Esophagus (tissue), 2 donors: ENCODE measurements at regions not wholly inside any gene's neighbourhood (a gene's known extent, or its start where the extent isn't known, plus 50 kb on each side); places are given as distances from the start of the nearest gene placed in this dataset.

Experiments
- H3K27ac ChIP-seq, 2 donors: one replicate each; pipeline ENCODE4 v1.5.1; 2013; ENCODE audit warnings: low read depth in 2 of 2, mild to moderate bottlenecking in 2 of 2, inconsistent platforms in 1 of 2, low read length in 1 of 2, moderate library complexity in 1 of 2
- H3K27me3 ChIP-seq, 2 donors: one replicate each; pipeline ENCODE4 v1.6.1; 2013; ENCODE audit warnings: low read length in 2 of 2, control low read depth in 1 of 2, mild to moderate bottlenecking in 1 of 2; ENCODE audit not compliant: insufficient read depth in 2 of 2, control insufficient read depth in 1 of 2
- H3K36me3 ChIP-seq, 2 donors: one replicate each; pipeline ENCODE4 v1.6.1; 2013; ENCODE audit warnings: low read length in 1 of 2; ENCODE audit not compliant: control insufficient read depth in 2 of 2, insufficient read depth in 2 of 2
- H3K4me1 ChIP-seq, 2 donors: one replicate each; pipeline ENCODE4 v1.6.1; 2013; ENCODE audit warnings: low read length in 1 of 2; ENCODE audit not compliant: control insufficient read depth in 2 of 2, insufficient read depth in 2 of 2
- H3K4me3 ChIP-seq, 2 donors: one replicate each; pipeline ENCODE4 v1.5.1; 2013; ENCODE audit warnings: low read length in 2 of 2, mild to moderate bottlenecking in 2 of 2, low read depth in 1 of 2, moderate library complexity in 1 of 2
- H3K9me3 ChIP-seq, 2 donors: one replicate each; pipeline ENCODE4 v1.6.1; 2013; ENCODE audit warnings: mild to moderate bottlenecking in 2 of 2, low read depth in 1 of 2, low read length in 1 of 2, moderate library complexity in 1 of 2; ENCODE audit not compliant: control insufficient read depth in 2 of 2, insufficient read depth in 1 of 2
- WGBS, 2 donors: extraction: QIAGEN DNeasy Blood & Tissue Kit; methylation state at CpG; one replicate each; pipeline ENCODE4 v1.1.7; 2013; 5-methylcytosine and 5-hydroxymethylcytosine counted together
- donor health status: healthy with polysubstance abuse.
- donor health status: Bipolar disorder and iron deficiency.

DNA sequence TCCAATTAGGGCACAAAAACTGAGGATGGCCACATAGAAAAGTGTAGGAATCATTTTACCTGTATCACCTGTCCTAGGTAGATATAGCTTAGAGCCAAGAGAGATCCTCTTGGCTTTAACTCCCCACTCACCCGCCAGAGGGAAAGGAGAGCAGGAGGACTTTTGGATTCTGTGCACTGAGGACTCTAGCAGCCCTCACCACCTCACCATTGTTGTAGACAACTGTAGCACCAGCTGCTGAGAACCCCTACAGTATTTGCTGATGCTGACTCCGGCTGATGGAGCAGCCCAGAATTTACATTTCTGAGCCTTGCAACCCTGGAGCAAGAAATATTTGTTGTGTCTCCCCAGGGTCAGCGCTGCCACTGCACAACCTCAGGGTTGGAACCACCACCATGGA is 2044.4 kb downstream of the OLFM4 start:
- no peaks in the 10 kb centered on the region for H3K4me1 ChIP-seq
- H3K36me3 ChIP-seq, result no peaks in the 10 kb centered on the region
- H3K4me3 ChIP-seq, result no peak overlapping the region
- no peak overlapping the region for H3K27ac ChIP-seq
- WGBS, 2 donors, result 88% methylated on average over 3 of the region's 3 CpGs
- H3K9me3 ChIP-seq, result peaks cover 0 to 3% of the 10 kb centered on the region in 2 donors
- no peaks in the 10 kb centered on the region for H3K27me3 ChIP-seq

GRCh38 chr13:55084630-55085029 is 2056.0 kb downstream of the OLFM4 start:
- Histone ChIP-seq H3K27ac (no peak overlapping the region), H3K4me3 (no peak overlapping the region), H3K9me3 (no peaks in the 10 kb centered on the region), H3K36me3 (no peaks in the 10 kb centered on the region), H3K27me3 (no peaks in the 10 kb centered on the region), H3K4me1 (no peaks in the 10 kb centered on the region)
- 80 to 84% methylated on average over 5 of the region's 5 CpGs for WGBS, 2 donors

GRCh38 chr13:55087085-55087484 is 2053.6 kb upstream of the PRR20A start:
- no peaks in the 10 kb centered on the region for H3K36me3 ChIP-seq
- no peaks in the 10 kb centered on the region for H3K4me1 ChIP-seq
- WGBS, 2 donors, result 73 to 83% methylated on average over 2 of the region's 2 CpGs
- no peak overlapping the region for H3K4me3 ChIP-seq
- no peak overlapping the region for H3K27ac ChIP-seq
- H3K9me3 ChIP-seq, result no peaks in the 10 kb centered on the region
- H3K27me3 ChIP-seq, result no peaks in the 10 kb centered on the region

GRCh38 chr13:55090612-55091011 is 2050.1 kb upstream of the PRR20A start:
- no peak overlapping the region for H3K27ac ChIP-seq
- H3K36me3 ChIP-seq, result no peaks in the 10 kb centered on the region
- no peaks in the 10 kb centered on the region for H3K9me3 ChIP-seq
- no peaks in the 10 kb centered on the region for H3K27me3 ChIP-seq
- H3K4me1 ChIP-seq, result no peaks in the 10 kb centered on the region
- no peak overlapping the region for H3K4me3 ChIP-seq

DNA sequence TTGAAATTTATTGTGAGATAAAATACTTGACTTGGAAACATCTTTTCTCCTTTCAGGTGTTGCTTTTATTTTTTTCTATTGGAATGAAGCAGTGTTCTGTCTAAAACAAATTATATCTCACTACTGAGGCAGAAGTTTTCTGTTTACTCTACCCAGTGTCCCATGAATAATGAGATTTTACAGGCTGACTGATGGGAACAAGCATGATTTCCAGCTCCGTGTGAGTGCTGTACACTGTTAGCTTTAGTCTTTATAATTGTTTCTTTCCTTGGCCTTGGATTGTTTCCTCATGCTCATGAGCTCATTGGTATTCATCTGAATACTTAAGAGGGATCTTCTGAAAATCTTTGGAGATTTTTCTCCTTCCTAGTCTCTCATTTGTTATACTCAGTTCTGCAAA is 2049.5 kb upstream of the PRR20A start:
- Histone ChIP-seq H3K4me1 (no peaks in the 10 kb centered on the region), H3K4me3 (no peak overlapping the region), H3K27ac (no peak overlapping the region), H3K9me3 (no peaks in the 10 kb centered on the region), H3K27me3 (no peaks in the 10 kb centered on the region), H3K36me3 (no peaks in the 10 kb centered on the region)
- 44 to 50% methylated on average over 1 of the region's 1 CpG for WGBS, 2 donors

DNA sequence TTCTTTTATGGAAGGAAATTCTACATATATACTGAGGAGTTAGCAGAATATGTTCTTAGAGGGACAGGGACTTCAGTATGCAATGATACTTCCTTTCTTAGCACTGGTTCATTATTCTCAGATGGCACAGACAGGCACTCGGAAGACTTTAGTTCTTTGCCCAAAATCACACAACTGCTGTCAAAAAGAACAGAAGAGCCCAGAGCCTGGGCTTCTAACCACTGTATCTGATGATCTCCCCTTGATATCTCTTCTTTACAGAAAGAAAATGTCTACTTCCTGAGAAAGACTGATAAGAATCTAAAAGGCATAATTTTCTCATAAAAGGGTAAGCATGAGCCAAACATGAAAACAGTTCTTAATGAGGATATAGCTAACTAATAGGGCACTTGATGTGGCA is 2034.2 kb upstream of the PRR20A start:
- 81 to 93% methylated on average over 1 of the region's 1 CpG for WGBS, 2 donors

GRCh38 chr13:55120631-55121030 is 2020.1 kb upstream of the PRR20A start:
- no peaks in the 10 kb centered on the region for H3K4me1 ChIP-seq
- H3K27ac ChIP-seq, result no peak overlapping the region
- no peaks in the 10 kb centered on the region for H3K36me3 ChIP-seq
- no peaks in the 10 kb centered on the region for H3K9me3 ChIP-seq
- no peaks in the 10 kb centered on the region for H3K27me3 ChIP-seq
- no peak overlapping the region for H3K4me3 ChIP-seq

More for the DNA sequence above, 2034.2 kb upstream of the PRR20A start:
- Histone ChIP-seq H3K27me3 (no peaks in the 10 kb centered on the region), H3K9me3 (no peaks in the 10 kb centered on the region), H3K4me1 (no peaks in the 10 kb centered on the region), H3K36me3 (no peaks in the 10 kb centered on the region), H3K4me3 (no peak overlapping the region), H3K27ac (no peak overlapping the region)

DNA sequence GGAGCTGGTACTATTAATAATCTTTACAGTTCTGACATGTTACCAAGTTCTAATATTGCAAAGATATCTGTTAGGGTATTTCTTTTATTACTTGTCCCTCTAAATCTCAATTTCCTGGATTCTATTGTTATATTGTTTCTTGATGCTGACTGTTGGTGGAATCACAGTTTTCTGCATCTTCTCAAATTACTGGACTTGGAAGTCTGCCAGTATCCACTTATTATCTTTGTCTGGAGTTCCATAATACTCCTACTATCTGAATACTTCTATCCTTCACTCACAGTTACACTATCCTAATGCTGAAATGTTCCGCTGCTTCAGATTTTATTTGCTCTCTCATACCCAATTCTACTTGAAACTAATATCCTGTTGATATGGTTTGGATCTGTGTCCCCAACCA is 1985.7 kb upstream of the PRR20A start:
- peaks cover 0 to 6% of the 10 kb centered on the region in 2 donors for H3K9me3 ChIP-seq
- no peaks in the 10 kb centered on the region for H3K36me3 ChIP-seq
- H3K27ac ChIP-seq, result no peak overlapping the region
- 88 to 97% methylated on average over 1 of the region's 1 CpG for WGBS, 2 donors
- H3K4me1 ChIP-seq, result no peaks in the 10 kb centered on the region
- no peak overlapping the region for H3K4me3 ChIP-seq
- no peaks in the 10 kb centered on the region for H3K27me3 ChIP-seq

DNA sequence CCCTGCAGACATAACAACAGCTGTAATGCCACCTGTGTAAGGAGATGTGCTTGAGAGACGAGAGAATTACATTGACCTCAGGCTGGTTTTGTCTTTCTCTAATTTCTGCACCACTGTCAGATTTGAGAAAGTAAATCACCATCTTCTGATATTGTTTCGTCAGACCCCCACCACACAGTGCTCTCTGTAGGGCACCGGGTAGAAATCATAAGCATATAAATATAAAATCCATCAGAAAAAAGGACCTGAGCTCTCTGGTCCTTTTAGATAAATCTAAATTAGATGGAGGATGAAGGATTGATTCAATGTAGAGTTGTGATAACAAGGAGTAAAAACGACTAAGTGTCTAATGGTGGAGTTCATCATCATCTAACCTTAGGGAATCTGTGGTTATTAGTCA is 1981.0 kb upstream of the PRR20A start:
- 61 to 64% methylated on average over 4 of the region's 4 CpGs for WGBS, 2 donors
- no peaks in the 10 kb centered on the region for H3K4me1 ChIP-seq

GRCh38 chr13:55160867-55161266 is 1979.9 kb upstream of the PRR20A start:
- no peaks in the 10 kb centered on the region for H3K4me1 ChIP-seq
- H3K4me3 ChIP-seq, result no peak overlapping the region

More for the DNA sequence above, 1981.0 kb upstream of the PRR20A start:
- H3K27ac ChIP-seq, result no peak overlapping the region
- H3K27me3 ChIP-seq, result no peaks in the 10 kb centered on the region
- peaks cover 0 to 6% of the 10 kb centered on the region in 2 donors for H3K9me3 ChIP-seq
- H3K4me3 ChIP-seq, result no peak overlapping the region
- no peaks in the 10 kb centered on the region for H3K36me3 ChIP-seq

More at GRCh38 chr13:55160867-55161266, 1979.9 kb upstream of the PRR20A start:
- peaks cover 5 to 6% of the 10 kb centered on the region in 2 donors for H3K9me3 ChIP-seq
- no peak overlapping the region for H3K27ac ChIP-seq
- no peaks in the 10 kb centered on the region for H3K36me3 ChIP-seq
- WGBS, 2 donors, result 29 to 37% methylated on average over 3 of the region's 3 CpGs
- no peaks in the 10 kb centered on the region for H3K27me3 ChIP-seq
